ENCODE measurements at regions not wholly inside any gene's neighbourhood (a gene's known extent, or its start where the extent isn't known, plus 50 kb on each side); places are given as distances from the start of the nearest gene placed in this dataset.

DNA sequence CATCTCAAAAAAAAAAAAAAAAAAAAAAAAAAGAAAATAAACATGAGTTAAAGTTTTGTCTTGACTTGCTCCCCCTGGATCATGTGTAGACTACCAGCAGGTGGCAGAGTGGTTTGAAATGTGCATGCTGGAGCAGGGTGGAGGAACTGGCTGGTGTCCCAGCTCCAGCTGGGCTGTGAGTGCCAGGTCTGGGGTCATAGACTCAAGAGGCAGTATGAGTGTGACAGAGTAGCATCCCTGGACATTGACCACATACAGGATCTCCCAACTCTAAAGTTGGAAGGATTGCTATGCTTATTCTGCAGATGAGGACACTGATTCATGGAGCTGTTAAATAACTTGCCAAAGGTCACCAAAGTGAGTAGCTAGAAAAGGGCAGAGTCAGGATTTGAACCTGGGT, 198.0 kb upstream of the MPHOSPH6 start:
- no peak for DNase-seq (ENCODE audit: extremely low spot score, unreplicated experiment)
- Mint-ChIP-seq H3K27me3 (peaks cover 17% of the 10 kb centered on the region), H3K9me3 (no peaks in the 10 kb centered on the region), H3K36me3 (no peaks in the 10 kb centered on the region), H3K4me1 (ENCODE audit: unreplicated experiment) (no peaks in the 10 kb centered on the region), H3K27ac (no peak overlapping the region), H3K4me3 (no peak overlapping the region)
- TF ChIP-seq, protein P1, sequence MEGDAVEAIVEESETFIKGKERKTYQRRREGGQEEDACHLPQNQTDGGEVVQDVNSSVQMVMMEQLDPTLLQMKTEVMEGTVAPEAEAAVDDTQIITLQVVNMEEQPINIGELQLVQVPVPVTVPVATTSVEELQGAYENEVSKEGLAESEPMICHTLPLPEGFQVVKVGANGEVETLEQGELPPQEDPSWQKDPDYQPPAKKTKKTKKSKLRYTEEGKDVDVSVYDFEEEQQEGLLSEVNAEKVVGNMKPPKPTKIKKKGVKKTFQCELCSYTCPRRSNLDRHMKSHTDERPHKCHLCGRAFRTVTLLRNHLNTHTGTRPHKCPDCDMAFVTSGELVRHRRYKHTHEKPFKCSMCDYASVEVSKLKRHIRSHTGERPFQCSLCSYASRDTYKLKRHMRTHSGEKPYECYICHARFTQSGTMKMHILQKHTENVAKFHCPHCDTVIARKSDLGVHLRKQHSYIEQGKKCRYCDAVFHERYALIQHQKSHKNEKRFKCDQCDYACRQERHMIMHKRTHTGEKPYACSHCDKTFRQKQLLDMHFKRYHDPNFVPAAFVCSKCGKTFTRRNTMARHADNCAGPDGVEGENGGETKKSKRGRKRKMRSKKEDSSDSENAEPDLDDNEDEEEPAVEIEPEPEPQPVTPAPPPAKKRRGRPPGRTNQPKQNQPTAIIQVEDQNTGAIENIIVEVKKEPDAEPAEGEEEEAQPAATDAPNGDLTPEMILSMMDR (conservative IDR thresholded peaks at IDR 0.05) = peak; percentile 62

DNA sequence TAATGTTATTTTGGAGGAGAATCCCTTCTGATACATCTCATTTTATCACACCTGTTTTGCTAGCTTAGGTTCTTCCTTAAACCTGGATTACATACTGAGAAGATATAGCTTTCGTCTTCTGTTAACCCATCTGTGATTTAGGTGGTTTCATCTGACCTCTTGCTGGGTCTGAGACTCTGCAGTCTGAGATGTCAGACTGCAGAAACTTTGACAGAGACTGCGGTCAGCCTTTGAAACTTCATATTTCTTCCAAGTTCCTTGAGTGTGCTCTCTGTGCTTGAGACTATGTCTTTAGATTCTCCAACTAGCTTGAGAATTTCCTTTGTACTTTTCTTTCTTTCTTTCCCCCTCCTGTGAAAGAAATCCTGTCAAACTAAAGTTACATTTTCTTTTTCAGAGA, 196.4 kb upstream of the MPHOSPH6 start:
- Mint-ChIP-seq H3K36me3 (no peaks in the 10 kb centered on the region), H3K27ac (no peak overlapping the region), H3K9me3 (no peaks in the 10 kb centered on the region), H3K4me3 (no peak overlapping the region), H3K27me3 (peaks cover 13% of the 10 kb centered on the region), H3K4me1 (ENCODE audit: unreplicated experiment) (no peaks in the 10 kb centered on the region)
- DNase-seq (ENCODE audit: extremely low spot score, unreplicated experiment) = no peak
- TF ChIP-seq, protein P1 (conservative IDR thresholded peaks at IDR 0.05) = no peak

DNA sequence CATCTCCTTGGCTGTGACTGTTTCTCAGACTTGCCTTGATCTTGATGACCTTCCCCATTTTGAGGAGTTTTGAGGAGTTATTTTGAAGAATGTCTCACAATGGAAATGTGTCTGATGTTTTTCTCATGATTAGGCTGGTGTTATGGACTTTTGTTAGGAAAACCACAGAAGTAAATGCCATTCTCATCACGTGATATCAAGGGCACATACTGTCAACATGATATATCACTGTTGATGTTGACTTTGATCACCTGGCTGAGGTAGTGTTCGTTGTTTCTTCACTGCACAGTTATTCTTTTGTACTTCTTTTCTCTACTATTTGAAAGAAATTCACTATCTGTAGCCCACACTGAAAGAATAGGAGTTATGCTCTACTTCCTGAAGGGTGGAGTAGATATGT, 194.7 kb upstream of the MPHOSPH6 start:
- DNase-seq (ENCODE audit: extremely low spot score, unreplicated experiment) = no peak
- no peaks in the 10 kb centered on the region for H3K9me3 Mint-ChIP-seq
- H3K4me3 Mint-ChIP-seq = no peak overlapping the region
- H3K36me3 Mint-ChIP-seq = no peaks in the 10 kb centered on the region
- no peak overlapping the region for H3K27ac Mint-ChIP-seq
- no peaks in the 10 kb centered on the region for H3K4me1 Mint-ChIP-seq (ENCODE audit: unreplicated experiment)
- TF ChIP-seq, protein P1 (conservative IDR thresholded peaks at IDR 0.05) = no peak
- H3K27me3 Mint-ChIP-seq = peaks cover 13% of the 10 kb centered on the region

DNA sequence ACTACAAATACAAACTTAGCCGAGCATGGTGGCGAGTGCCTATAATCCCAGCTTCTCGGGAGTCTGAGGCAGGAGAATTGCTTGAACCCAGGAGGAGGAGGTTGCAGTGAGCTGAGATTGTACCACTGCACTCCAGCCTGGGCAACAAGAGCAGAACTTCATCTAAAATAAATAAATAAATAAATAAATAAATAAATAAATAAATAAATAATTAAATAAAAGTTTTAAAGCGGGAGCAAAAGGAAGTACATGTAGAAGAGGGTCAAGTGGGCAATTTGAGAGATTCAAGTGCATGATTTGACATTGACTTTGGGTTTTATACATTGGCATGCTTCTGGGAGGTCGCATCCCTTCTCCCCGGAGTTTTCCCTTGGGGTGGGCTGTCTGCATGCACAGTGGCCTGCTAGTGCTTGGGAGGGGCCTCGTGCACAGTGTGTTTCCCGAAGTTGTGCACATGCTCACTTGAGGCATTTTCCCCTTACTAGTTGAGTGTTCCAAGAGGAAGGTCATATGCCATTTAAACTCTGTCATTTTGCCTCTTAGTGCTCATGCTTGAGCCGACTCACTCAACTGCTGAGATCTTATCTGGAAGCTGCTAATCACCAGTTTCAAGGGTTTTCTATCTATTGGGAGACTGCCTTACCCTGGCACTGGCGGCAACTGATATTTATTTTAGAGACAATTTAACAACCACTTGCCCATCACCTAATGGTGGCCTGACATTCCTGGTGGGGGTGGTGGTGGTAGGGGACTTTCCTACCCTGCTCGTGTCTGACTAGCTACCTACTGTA, 193.2 kb upstream of the MPHOSPH6 start:
- DNase-seq (ENCODE audit: extremely low spot score, unreplicated experiment) = no peak
- Mint-ChIP-seq H3K4me1 (ENCODE audit: unreplicated experiment) (no peaks in the 10 kb centered on the region), H3K27me3 (peaks cover 15% of the 10 kb centered on the region), H3K4me3 (no peak overlapping the region), H3K27ac (no peak overlapping the region), H3K36me3 (no peaks in the 10 kb centered on the region), H3K9me3 (peaks cover 4% of the 10 kb centered on the region)
- TF ChIP-seq, protein P1 (conservative IDR thresholded peaks at IDR 0.05) = no peak

DNA sequence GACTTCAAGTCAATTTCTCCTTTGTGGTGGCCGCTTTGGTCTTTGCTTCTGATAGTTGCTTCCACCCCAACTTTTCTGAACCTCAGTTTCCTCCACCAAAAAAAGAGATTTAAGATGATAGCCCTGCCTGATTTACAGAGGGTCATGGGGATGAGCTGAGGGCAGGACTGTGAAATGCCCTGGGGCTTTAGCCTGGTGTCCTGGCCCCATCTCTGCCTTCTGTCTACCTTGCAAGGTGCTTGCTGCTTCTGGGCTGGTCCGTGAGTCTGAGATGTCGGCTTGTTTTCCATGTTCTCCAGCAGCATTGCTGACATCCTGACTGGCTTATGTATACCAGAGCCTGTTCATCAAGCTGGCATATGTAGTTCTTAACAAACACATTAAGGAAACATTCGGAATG, 191.9 kb upstream of the MPHOSPH6 start:
- no peaks in the 10 kb centered on the region for H3K36me3 Mint-ChIP-seq
- H3K9me3 Mint-ChIP-seq = peaks cover 4% of the 10 kb centered on the region
- no peak overlapping the region for H3K4me3 Mint-ChIP-seq
- no peak overlapping the region for H3K27ac Mint-ChIP-seq
- H3K4me1 Mint-ChIP-seq (ENCODE audit: unreplicated experiment) = no peaks in the 10 kb centered on the region
- DNase-seq (ENCODE audit: extremely low spot score, unreplicated experiment) = no peak
- peaks cover 12% of the 10 kb centered on the region for H3K27me3 Mint-ChIP-seq
- TF ChIP-seq, protein P1 (conservative IDR thresholded peaks at IDR 0.05) = no peak

All from type B pancreatic cell (in vitro differentiated cells).